ENCODE measurements at regions not wholly inside any gene's neighbourhood (a gene's known extent, or its start where the extent isn't known, plus 50 kb on each side); places are given as distances from the start of the nearest gene placed in this dataset.
"Not testable (repeated sequence)": the region's sequence is repeated elsewhere in the genome, so short reads cannot be mapped to it uniquely, and the experiment has no call there.

GRCh38 chr3:110391042-110391441 lies 680.6 kb upstream of the NECTIN3 start:
- DNase-seq (ENCODE audit: low read depth in 2 of 2): no peak

- no peak for DNase-seq (ENCODE audit: low read depth in 2 of 2)
These were observed 679.8 kb upstream of the NECTIN3 start for GRCh38 chr3:110391640-110392395.

- DNase-seq (ENCODE audit: low read depth in 2 of 2): no peak
These were observed 677.7 kb upstream of the NECTIN3 start for GRCh38 chr3:110393941-110394340.

GRCh38 chr3:110397115-110397514 lies 674.5 kb upstream of the NECTIN3 start:
- no peak for DNase-seq (ENCODE audit: low read depth in 2 of 2)

GRCh38 chr3:110400315-110400714 lies 671.3 kb upstream of the NECTIN3 start:
- no peak for DNase-seq (ENCODE audit: low read depth in 2 of 2)

GRCh38 chr3:110405830-110406585 lies 665.6 kb upstream of the NECTIN3 start:
- DNase-seq (ENCODE audit: low read depth in 2 of 2): no peak

- no peak for DNase-seq (ENCODE audit: low read depth in 2 of 2)
These were observed 658.4 kb upstream of the NECTIN3 start for GRCh38 chr3:110413266-110413665.

- no peak for DNase-seq (ENCODE audit: low read depth in 2 of 2)
These were observed 657.5 kb upstream of the NECTIN3 start for GRCh38 chr3:110413807-110414748.

GRCh38 chr3:110414855-110415254 lies 656.8 kb upstream of the NECTIN3 start:
- DNase-seq (ENCODE audit: low read depth in 2 of 2): no peak

- no peak for DNase-seq (ENCODE audit: low read depth in 2 of 2)
These were observed 652.5 kb upstream of the NECTIN3 start for GRCh38 chr3:110419096-110419495.

GRCh38 chr3:110419601-110420000 lies 652.0 kb upstream of the NECTIN3 start:
- no peak for DNase-seq (ENCODE audit: low read depth in 2 of 2)

GRCh38 chr3:110420158-110420641 lies 651.4 kb upstream of the NECTIN3 start:
- DNase-seq (ENCODE audit: low read depth in 2 of 2): no peak

- no peak for DNase-seq (ENCODE audit: low read depth in 2 of 2)
These were observed 648.3 kb upstream of the NECTIN3 start for GRCh38 chr3:110423276-110423675.

- no peak for DNase-seq (ENCODE audit: low read depth in 2 of 2)
These were observed 641.5 kb upstream of the NECTIN3 start for GRCh38 chr3:110430146-110430545.

GRCh38 chr3:110436209-110436608 lies 635.4 kb upstream of the NECTIN3 start:
- no peak for DNase-seq (ENCODE audit: low read depth in 2 of 2)

- DNase-seq (ENCODE audit: low read depth in 2 of 2): not testable (repeated sequence)
These were observed 631.5 kb upstream of the NECTIN3 start for GRCh38 chr3:110440066-110440653.

- no peak for DNase-seq (ENCODE audit: low read depth in 2 of 2)
These were observed 617.5 kb upstream of the NECTIN3 start for GRCh38 chr3:110454066-110454465.

- no peak for DNase-seq (ENCODE audit: low read depth in 2 of 2)
These were observed 615.6 kb upstream of the NECTIN3 start for GRCh38 chr3:110456001-110456400.

- DNase-seq (ENCODE audit: low read depth in 2 of 2): no peak
These were observed 615.0 kb upstream of the NECTIN3 start for GRCh38 chr3:110456438-110457138.

GRCh38 chr3:110457508-110457907 lies 614.1 kb upstream of the NECTIN3 start:
- no peak for DNase-seq (ENCODE audit: low read depth in 2 of 2)

- no peak for DNase-seq (ENCODE audit: low read depth in 2 of 2)
These were observed 612.6 kb upstream of the NECTIN3 start for GRCh38 chr3:110459021-110459420.
